Psoas muscle (tissue), 7 donors: ENCODE measurements at regions not wholly inside any gene's neighbourhood (a gene's known extent, or its start where the extent isn't known, plus 50 kb on each side); places are given as distances from the start of the nearest gene placed in this dataset.

Source experiments
- ATAC-seq, 4 donors: fragments of 200-7000 bp; cut with Tn5 transposase; one replicate each; pipeline ENCODE4 v1.9.1; 2020; ENCODE audit warnings: moderate library complexity in 3 of 4, mild to moderate bottlenecking in 2 of 4
- DNase-seq, 2 donors: peaks; one replicate each; pipeline ENCODE4 v3.0.0-alpha.2; 2020
- H3K27ac ChIP-seq: fragments of 200-600 bp; one replicate; pipeline ENCODE4 v1.8.0; 2022
- H3K27me3 ChIP-seq, 3 donors: fragments of 200-600 bp in 1 of 3; one replicate each; pipeline versions ENCODE4 v1.6.1 to v1.8.0; 2013 to 2022; ENCODE audit warnings: low read length in 2 of 3, mild to moderate bottlenecking in 2 of 3, moderate library complexity in 1 of 3; ENCODE audit not compliant: insufficient read depth in 3 of 3
- H3K36me3 ChIP-seq, 2 donors: fragments of 200-600 bp in 1 of 2; one replicate each; pipeline versions ENCODE4 v1.6.1 to v1.8.0; 2013 to 2022; ENCODE audit warnings: low read depth in 1 of 2, mild to moderate bottlenecking in 1 of 2, moderate library complexity in 1 of 2; ENCODE audit not compliant: insufficient read depth in 1 of 2
- H3K4me1 ChIP-seq: fragments of 200-600 bp; one replicate; pipeline ENCODE4 v1.8.0; 2022
- H3K4me3 ChIP-seq: fragments of 200-600 bp; one replicate; pipeline ENCODE4 v1.8.0; 2022; ENCODE audit warnings: mild to moderate bottlenecking
- H3K9me3 ChIP-seq: fragments of 200-600 bp; one replicate; pipeline ENCODE4 v1.8.0; 2022
- WGBS, 3 donors: extraction: QIAGEN DNeasy Blood & Tissue Kit; methylation state at CpG; one replicate each; pipeline versions ENCODE4 v1.1.6 to v1.1.7; 2013; 5-methylcytosine and 5-hydroxymethylcytosine counted together
- intact Hi-C, 2 donors: fragments of 100-400 bp; cut with DNase I; formaldehyde crosslinking; loops; one replicate each; pipeline versions ENCODE4 v1.11.0 to v1.14.2; 2022
- TF ChIP-seq, protein P1 (sequence below): fragments of 200-600 bp; IDR thresholded peaks from one replicate; pipeline ENCODE4 v1.8.0; 2022; ENCODE audit warnings: antibody characterized with exemption
- donor health status: healthy with polysubstance abuse.
- donor health status: DM: no; HTN: no; CAD: no; lungs with moderate emphysema.
- donor health status: Bipolar disorder and iron deficiency.
- donor health status: healthy.
- donor health status: DM: yes; HTN: yes; CAD: no.
- donor health status: DM: no; HTN: no; CAD: no.
- donor health status: DM: yes; HTN: yes; CAD: no.

DNA sequence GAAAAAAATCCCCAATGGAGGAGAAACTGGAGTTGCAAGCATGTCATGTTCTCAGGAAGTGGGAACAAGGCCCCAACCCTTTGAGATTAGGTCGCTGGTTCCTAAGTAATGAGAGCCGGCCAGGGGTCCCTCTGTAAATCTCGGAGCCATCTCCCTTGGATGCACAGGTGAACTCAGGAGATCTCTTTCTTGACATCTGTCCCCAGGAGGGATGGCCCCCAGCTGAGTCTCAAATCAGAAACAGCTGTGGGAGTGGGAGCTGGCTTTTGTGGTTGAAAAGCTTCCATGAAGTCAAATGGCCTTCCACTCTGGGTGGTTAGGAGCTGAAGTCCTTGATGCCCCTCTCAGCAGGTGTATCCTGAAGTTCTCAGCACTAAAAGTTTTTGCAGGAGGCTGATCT, 257.1 kb downstream of the BMP7 start:
- TF ChIP-seq, protein P1, sequence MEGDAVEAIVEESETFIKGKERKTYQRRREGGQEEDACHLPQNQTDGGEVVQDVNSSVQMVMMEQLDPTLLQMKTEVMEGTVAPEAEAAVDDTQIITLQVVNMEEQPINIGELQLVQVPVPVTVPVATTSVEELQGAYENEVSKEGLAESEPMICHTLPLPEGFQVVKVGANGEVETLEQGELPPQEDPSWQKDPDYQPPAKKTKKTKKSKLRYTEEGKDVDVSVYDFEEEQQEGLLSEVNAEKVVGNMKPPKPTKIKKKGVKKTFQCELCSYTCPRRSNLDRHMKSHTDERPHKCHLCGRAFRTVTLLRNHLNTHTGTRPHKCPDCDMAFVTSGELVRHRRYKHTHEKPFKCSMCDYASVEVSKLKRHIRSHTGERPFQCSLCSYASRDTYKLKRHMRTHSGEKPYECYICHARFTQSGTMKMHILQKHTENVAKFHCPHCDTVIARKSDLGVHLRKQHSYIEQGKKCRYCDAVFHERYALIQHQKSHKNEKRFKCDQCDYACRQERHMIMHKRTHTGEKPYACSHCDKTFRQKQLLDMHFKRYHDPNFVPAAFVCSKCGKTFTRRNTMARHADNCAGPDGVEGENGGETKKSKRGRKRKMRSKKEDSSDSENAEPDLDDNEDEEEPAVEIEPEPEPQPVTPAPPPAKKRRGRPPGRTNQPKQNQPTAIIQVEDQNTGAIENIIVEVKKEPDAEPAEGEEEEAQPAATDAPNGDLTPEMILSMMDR = no peak
- no peak for ATAC-seq
- Histone ChIP-seq H3K36me3 (no peaks in the 10 kb centered on the region), H3K27me3 (peaks cover 0 to 4% (median 0%) of the 10 kb centered on the region in 3 donors), H3K4me3 (no peak overlapping the region), H3K27ac (no peak overlapping the region), H3K9me3 (no peaks in the 10 kb centered on the region), H3K4me1 (no peaks in the 10 kb centered on the region)
- WGBS, 3 donors = 64 to 74% (median 67%) methylated on average over 3 of the region's 3 CpGs
- DNase-seq = no peak
- intact Hi-C loops = no loop called here

DNA sequence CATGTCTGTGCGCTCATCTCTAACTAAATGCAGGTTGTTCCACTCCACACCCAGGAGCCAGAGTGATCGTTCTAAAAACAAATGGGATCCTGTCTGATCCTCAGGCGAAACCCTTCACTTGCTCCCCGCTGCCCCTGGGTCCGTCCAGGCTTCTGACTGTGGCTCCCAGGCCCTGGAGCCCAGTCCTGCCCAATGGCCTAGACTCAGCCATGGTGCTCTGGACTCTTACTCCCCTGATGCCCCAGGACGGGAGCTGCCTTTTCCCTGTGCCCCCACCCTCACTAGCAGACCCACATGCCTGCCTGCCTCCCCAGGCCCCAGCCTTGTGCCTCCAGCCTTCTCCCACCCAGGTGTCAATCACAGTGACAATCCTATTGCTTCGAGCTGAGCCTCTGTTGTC, 256.7 kb downstream of the BMP7 start:
- DNase-seq (no peak), ATAC-seq (no peak)
- TF ChIP-seq, protein P1 = no peak
- no peaks in the 10 kb centered on the region for H3K4me1 ChIP-seq
- 65 to 69% (median 66%) methylated on average over 7 of the region's 7 CpGs for WGBS, 3 donors
- no peaks in the 10 kb centered on the region for H3K36me3 ChIP-seq
- H3K27ac ChIP-seq = no peak overlapping the region
- H3K4me3 ChIP-seq = no peak overlapping the region
- intact Hi-C loops = no loop called here
- H3K27me3 ChIP-seq = peaks cover 0 to 4% (median 0%) of the 10 kb centered on the region in 3 donors
- no peaks in the 10 kb centered on the region for H3K9me3 ChIP-seq

DNA sequence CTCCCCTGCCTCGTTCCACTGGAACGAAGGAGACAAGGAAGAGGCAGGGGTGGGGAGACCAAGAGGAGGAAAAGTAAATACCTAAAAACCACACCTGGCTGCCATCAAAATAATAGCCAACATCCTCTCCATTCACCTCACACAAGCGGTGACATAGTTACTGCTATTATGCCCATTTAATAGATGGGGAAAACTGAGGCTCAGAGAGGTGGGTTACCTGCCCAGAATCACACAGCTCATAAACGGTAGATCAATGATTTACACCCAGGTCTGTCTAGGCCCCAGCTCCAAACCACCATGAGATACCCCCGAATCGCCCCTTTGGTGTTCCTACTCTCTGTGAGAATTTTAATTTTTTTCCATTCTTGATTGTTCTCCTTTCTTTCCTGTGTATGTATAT, 253.8 kb downstream of the BMP7 start:
- no peak for ATAC-seq
- H3K36me3 ChIP-seq = no peaks in the 10 kb centered on the region
- H3K9me3 ChIP-seq = no peaks in the 10 kb centered on the region
- H3K27ac ChIP-seq = no peak overlapping the region
- TF ChIP-seq, protein P1 = no peak
- no peak overlapping the region for H3K4me3 ChIP-seq
- 90 to 96% (median 93%) methylated on average over 6 of the region's 6 CpGs for WGBS, 3 donors
- intact Hi-C loops = no loop called here
- no peaks in the 10 kb centered on the region for H3K4me1 ChIP-seq
- no peak for DNase-seq
- peaks cover 0 to 4% (median 0%) of the 10 kb centered on the region in 3 donors for H3K27me3 ChIP-seq

DNA sequence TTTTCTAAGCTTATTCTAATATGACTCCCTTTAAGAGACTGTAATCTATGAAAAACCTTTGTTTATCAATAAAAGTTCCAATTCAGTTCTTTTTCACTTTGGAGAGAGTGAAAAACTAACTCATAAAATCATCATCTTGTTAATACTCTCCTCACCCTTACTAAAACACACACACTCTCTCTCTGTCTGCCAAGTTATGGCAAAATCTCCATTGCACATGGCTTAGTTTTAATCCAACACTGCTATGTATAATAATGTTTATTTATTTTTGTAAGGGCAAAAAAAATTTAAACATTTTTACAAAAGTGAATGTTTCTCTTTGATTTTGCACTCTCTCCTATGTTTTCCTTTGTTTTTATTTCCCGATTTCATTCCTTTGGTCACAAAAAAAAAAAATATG, 253.2 kb downstream of the BMP7 start:
- intact Hi-C loops = no loop called here
- H3K4me1 ChIP-seq = no peaks in the 10 kb centered on the region
- TF ChIP-seq, protein P1 = no peak
- DNase-seq (no peak), ATAC-seq (no peak)
- H3K27me3 ChIP-seq = peaks cover 0 to 4% (median 1%) of the 10 kb centered on the region in 3 donors
- H3K4me3 ChIP-seq = no peak overlapping the region
- H3K36me3 ChIP-seq = no peaks in the 10 kb centered on the region
- no peaks in the 10 kb centered on the region for H3K9me3 ChIP-seq
- no peak overlapping the region for H3K27ac ChIP-seq
- whole genome bisulfite sequencing, 3 donors = 65 to 72% (median 70%) methylated on average over 1 of the region's 1 CpG

DNA sequence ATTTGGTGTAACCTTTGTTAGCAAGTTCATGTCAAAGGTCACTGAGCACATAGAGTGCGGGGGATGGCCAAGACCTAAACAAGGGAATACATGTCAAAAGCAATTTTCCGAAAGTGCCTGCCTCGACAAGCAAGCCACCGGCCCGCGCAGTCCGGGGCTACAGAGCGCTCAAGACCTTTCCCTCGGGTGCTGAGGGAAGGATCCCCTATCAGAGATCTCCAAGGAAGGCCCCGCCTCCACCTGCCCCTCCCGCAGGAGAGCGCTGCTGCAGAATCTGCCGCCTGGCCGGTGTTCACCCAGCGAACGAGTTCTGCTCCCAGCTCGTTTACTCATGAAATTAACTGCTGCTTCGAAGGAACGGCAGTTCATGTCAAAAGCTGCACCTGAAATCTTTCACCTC, 252.7 kb downstream of the BMP7 start:
- TF ChIP-seq, protein P1 = no peak
- no peaks in the 10 kb centered on the region for H3K4me1 ChIP-seq
- no peak for DNase-seq
- H3K36me3 ChIP-seq = no peaks in the 10 kb centered on the region
- intact Hi-C loops = no loop called here
- H3K27ac ChIP-seq = no peak overlapping the region
- 4 to 8% (median 5%) methylated on average over 19 of the region's 19 CpGs for WGBS, 3 donors
- no peaks in the 10 kb centered on the region for H3K9me3 ChIP-seq
- H3K4me3 ChIP-seq = no peak overlapping the region
- H3K27me3 ChIP-seq = peaks cover 0 to 6% (median 4%) of the 10 kb centered on the region in 3 donors
- no peak for ATAC-seq
